ENCODE measurements at regions not wholly inside any gene's neighbourhood (a gene's known extent, or its start where the extent isn't known, plus 50 kb on each side); places are given as distances from the start of the nearest gene placed in this dataset.

GRCh38 chr4:4672402-4672801, 130.6 kb upstream of the STX18 start:
- Histone ChIP-seq H2AFZ (ENCODE audit: control insufficient read depth, low read depth, low read length) (no peak overlapping the region), H3K4me3 (no peak overlapping the region), H3K4me2 (ENCODE audit: control insufficient read depth, insufficient read depth) (no peak overlapping the region), H3K27me3 (replicated peaks in 1 of 2; ENCODE audit: control insufficient read depth in 2 of 2, insufficient read depth in 2 of 2, low read length in 1 of 2) (no peaks in the 10 kb centered on the region), H3K79me2 (ENCODE audit: control insufficient read depth, insufficient read depth, low read length) (no peaks in the 10 kb centered on the region), H3K4me1 (ENCODE audit: control insufficient read depth, insufficient read depth, low read length) (no peaks in the 10 kb centered on the region), H3K36me3 (ENCODE audit: control insufficient read depth in 2 of 2, insufficient read depth in 2 of 2, low read length in 1 of 2) (no peaks in the 10 kb centered on the region), H3K9me3 (replicated peaks; ENCODE audit: control insufficient read depth, insufficient read depth, low read length) (no peaks in the 10 kb centered on the region), H3K9ac (ENCODE audit: control insufficient read depth, insufficient read depth, low read length) (no peak overlapping the region), H4K20me1 (ENCODE audit: control insufficient read depth, insufficient read depth) (no peaks in the 10 kb centered on the region), H3K27ac (ENCODE audit: control insufficient read depth, insufficient read depth) (no peak overlapping the region)
- no peak for ATAC-seq
- in situ Hi-C loops (cut with MboI) = no loop called here
- no peak for DNase-seq (ENCODE audit: low read depth, low spot score)
- no peak for FAIRE-seq
- intact Hi-C loops (cut with micrococcal nuclease; ENCODE audit: unreplicated experiment) = no loop called here
- no TSS peak for BruUV-seq (replicated peaks)
- POLR2A ChIA-PET = no interaction called here
- CTCF ChIA-PET = no interaction called here
- 83% methylated on average over 8 of the region's 8 CpGs for WGBS (ENCODE audit: insufficient coverage, insufficient replicate concordance, low lambda C conversion rate, missing lambda C conversion rate)
- RAD21 ChIA-PET (ENCODE audit: unreplicated experiment) = no interaction called here
- no peak for TF ChIP-seq EED (IDR thresholded peaks at IDR 0.05; ENCODE audit: low read depth)
- TF ChIP-seq RB1 (IDR thresholded peaks at IDR 0.05; ENCODE audit: borderline replicate concordance) = no peak
- TF ChIP-seq E2F4 (IDR thresholded peaks at IDR 0.05; ENCODE audit: low read depth, low read length) = no peak
- TF ChIP-seq PRDM15 (CRISPR knock-in tag; IDR thresholded peaks at IDR 0.05) = no peak
- TF ChIP-seq JUND (IDR thresholded peaks at IDR 0.05; ENCODE audit: low read depth, low read length) = no peak
- no peak for TF ChIP-seq CBX3 (IDR thresholded peaks at IDR 0.05; ENCODE audit: borderline replicate concordance, low read depth)
- no peak for TF ChIP-seq TARDBP (IDR thresholded peaks at IDR 0.05; ENCODE audit: borderline replicate concordance)
- no peak for TF ChIP-seq HDAC6 (IDR thresholded peaks at IDR 0.05; ENCODE audit: unreplicated experiment)
- TF ChIP-seq BACH1 (IDR thresholded peaks at IDR 0.05; ENCODE audit: borderline replicate concordance) = no peak
- no peak for TF ChIP-seq CHD2 (IDR thresholded peaks at IDR 0.05; ENCODE audit: borderline replicate concordance, low read depth, low read length)
- TF ChIP-seq REST (IDR thresholded peaks at IDR 0.05; ENCODE audit: low read depth, low read length) = no peak
- TF ChIP-seq SREBF2 (IDR thresholded peaks at IDR 0.05; ENCODE audit: low read length) = no peak
- TF ChIP-seq CHD1 (IDR thresholded peaks at IDR 0.05; ENCODE audit: low read depth, low read length) = no peak
- TF ChIP-seq YBX1 (IDR thresholded peaks at IDR 0.05) = no peak
- TF ChIP-seq NRF1 (conservative IDR thresholded peaks at IDR 0.05; ENCODE audit: low read depth, low read length) = no peak
- TF ChIP-seq FOXM1 (IDR thresholded peaks at IDR 0.05; ENCODE audit: low read depth, low read length) = no peak
- no peak for TF ChIP-seq NFIC (IDR thresholded peaks at IDR 0.05; ENCODE audit: low read depth, low read length)
- TF ChIP-seq SRF (IDR thresholded peaks at IDR 0.05; ENCODE audit: low read depth in 2 of 2, low read length in 2 of 2) = no peak
- TF ChIP-seq NFYA (IDR thresholded peaks at IDR 0.05; ENCODE audit: borderline replicate concordance, low read depth, low read length) = no peak
- SMC1A ChIA-PET (ENCODE audit: uncharacterized antibody, unreplicated experiment) = no interaction called here

Measured in GM12878 (cell line).